IMR-90 (cell line): ENCODE measurements at regions not wholly inside any gene's neighbourhood (a gene's known extent, or its start where the extent isn't known, plus 50 kb on each side); places are given as distances from the start of the nearest gene placed in this dataset.

ENCODE experiments used
- ATAC-seq: fragments of 200-7000 bp; cut with Tn5 transposase; 2 replicates; pipeline ENCODE4 v1.9.1; 2020; ENCODE audit warnings: low read depth, mild to moderate bottlenecking, moderate library complexity
- BruUV-seq: library from RNA; stranded (reverse); fragments of 400-500 nt; replicated peaks from 2 replicates; lab custom pipeline; 2021; lab: Mats Ljungman, UMichigan
- CTCF ChIA-PET: fragments of 300-600 bp; formaldehyde crosslinking; extraction: SDS; loops from one replicate; lab custom pipeline; 2021; ENCODE audit warnings: antibody characterized with exemption; lab: Yijun Ruan, JAX
- POLR2A ChIA-PET: fragments of 300-600 bp; sonication (Branson Sonifier 250); formaldehyde crosslinking; loops from one replicate; lab custom pipeline; 2022; ENCODE audit warnings: antibody characterized with exemption; ENCODE audit not compliant: unreplicated experiment; lab: Charles Lee
- DNase-seq: peaks from one replicate; pipeline ENCODE4 v3.0.0; 2013
- H2AFZ ChIP-seq: replicated peaks from 2 replicates; pipeline ENCODE3; 2013; ENCODE audit warnings: low read length, mild to moderate bottlenecking; ENCODE audit not compliant: poor library complexity
- H2AK5ac ChIP-seq: 2 replicates; pipeline ENCODE4 v1.6.1; 2013; ENCODE audit warnings: low read depth, low read length, inconsistent platforms
- H2AK9ac ChIP-seq: replicated peaks from 2 replicates; pipeline ENCODE3; 2013; ENCODE audit warnings: mild to moderate bottlenecking, low read depth, low read length, moderate library complexity; ENCODE audit not compliant: poor library complexity
- H2BK120ac ChIP-seq: 2 replicates; pipeline ENCODE4 v1.6.1; 2013; ENCODE audit warnings: low read depth, low read length, inconsistent platforms
- H2BK15ac ChIP-seq: 3 replicates; pipeline ENCODE4 v1.6.1; 2013; ENCODE audit warnings: low read depth, low read length, inconsistent platforms
- H2BK20ac ChIP-seq: 2 replicates; pipeline ENCODE4 v1.6.1; 2013; ENCODE audit warnings: low read depth, mild to moderate bottlenecking, inconsistent platforms, low read length, moderate library complexity
- H2BK5ac ChIP-seq: 2 replicates; pipeline ENCODE4 v1.6.1; 2013; ENCODE audit warnings: mild to moderate bottlenecking, low read depth, low read length, inconsistent platforms; ENCODE audit not compliant: poor library complexity, severe bottlenecking
- H3K14ac ChIP-seq: replicated peaks from 2 replicates; pipeline ENCODE4 v1.6.1; 2013; ENCODE audit warnings: low read depth, low read length, inconsistent platforms
- H3K18ac ChIP-seq: 2 replicates; pipeline ENCODE4 v1.6.1; 2013; ENCODE audit warnings: low read depth, low read length, control low read depth
- H3K23ac ChIP-seq: 2 replicates; pipeline ENCODE4 v1.6.1; 2013; ENCODE audit warnings: low read depth, low read length, inconsistent platforms
- H3K27ac ChIP-seq: 2 replicates; pipeline ENCODE4 v1.5.1; 2013; ENCODE audit warnings: mild to moderate bottlenecking, control low read depth, low read length; ENCODE audit not compliant: insufficient read depth
- H3K27me3 ChIP-seq: 2 replicates; pipeline ENCODE4 v1.6.1; 2013; ENCODE audit warnings: low read length; ENCODE audit not compliant: control insufficient read depth, insufficient read depth
- H3K36me3 ChIP-seq: 2 replicates; pipeline ENCODE4 v1.6.1; 2013; ENCODE audit warnings: low read length, mixed read lengths; ENCODE audit not compliant: control insufficient read depth, insufficient read depth
- H3K4ac ChIP-seq: 2 replicates; pipeline ENCODE4 v1.6.1; 2013; ENCODE audit warnings: low read depth, low read length, inconsistent platforms
- H3K4me1 ChIP-seq: 2 replicates; pipeline ENCODE4 v1.6.1; 2013; ENCODE audit warnings: low read length, mixed read lengths; ENCODE audit not compliant: control insufficient read depth, insufficient read depth
- H3K4me2 ChIP-seq: 2 replicates; pipeline ENCODE4 v1.6.1; 2013; ENCODE audit warnings: low read depth, mild to moderate bottlenecking, control low read depth, low read length, moderate library complexity
- H3K4me3 ChIP-seq: 2 replicates; pipeline ENCODE4 v1.5.1; 2013; ENCODE audit warnings: low read depth, mild to moderate bottlenecking, control low read depth, low read length, moderate library complexity; ENCODE audit not compliant: insufficient read depth
- H3K56ac ChIP-seq: 2 replicates; pipeline ENCODE4 v1.6.1; 2013; ENCODE audit warnings: low read length, inconsistent platforms; ENCODE audit not compliant: insufficient read depth; ENCODE audit errors: extremely low read depth
- H3K79me1 ChIP-seq, 2 experiments: 2 replicates each; pipeline ENCODE4 v1.6.1; 2013; ENCODE audit warnings: low read length in 2 of 2, inconsistent platforms in 1 of 2, low read depth in 1 of 2
- H3K9ac ChIP-seq: 2 replicates; pipeline ENCODE4 v1.6.1; 2013; ENCODE audit warnings: low read depth, low read length, control low read depth
- H3K9me1 ChIP-seq: 2 replicates; pipeline ENCODE4 v1.6.1; 2013; ENCODE audit warnings: low read length, inconsistent platforms; ENCODE audit not compliant: insufficient read depth
- H3K9me3 ChIP-seq: 2 replicates; pipeline ENCODE4 v1.6.1; 2013; ENCODE audit warnings: low read length; ENCODE audit not compliant: control insufficient read depth, insufficient read depth
- H4K20me1 ChIP-seq: 2 replicates; pipeline ENCODE4 v1.6.1; 2013; ENCODE audit warnings: low read length, inconsistent platforms; ENCODE audit not compliant: insufficient read depth
- H4K5ac ChIP-seq: 2 replicates; pipeline ENCODE4 v1.6.1; 2013; ENCODE audit warnings: mild to moderate bottlenecking, low read depth, low read length, control low read depth
- H4K8ac ChIP-seq, 2 experiments: 2 replicates each; pipeline ENCODE4 v1.6.1; 2013; ENCODE audit warnings: low read depth in 2 of 2, low read length in 2 of 2, control low read depth in 1 of 2, inconsistent platforms in 1 of 2
- H4K91ac ChIP-seq: 2 replicates; pipeline ENCODE4 v1.6.1; 2013; ENCODE audit warnings: low read depth, low read length, inconsistent platforms; ENCODE audit not compliant: insufficient read depth
- CHD1 ChIP-seq: IDR thresholded peaks from 2 replicates; pipeline ENCODE4 v1.6.1; 2012; ENCODE audit warnings: low read depth, low read length, improper control_type of control experiment
- POLR2A ChIP-seq: IDR thresholded peaks from 2 replicates; pipeline ENCODE4 v1.6.1; 2012; ENCODE audit warnings: mild to moderate bottlenecking, low read depth, low read length
- RAD21 ChIP-seq: IDR thresholded peaks from 2 replicates; pipeline ENCODE4 v1.6.1; 2012; ENCODE audit warnings: low read length, improper control_type of control experiment
- WGBS, 2 experiments: methylation state at CpG; one replicate each; pipeline versions ENCODE4 v1.1.5 to v1.1.7; 2013; ENCODE audit warnings: missing lambda C conversion rate in 2 of 2; ENCODE audit not compliant: insufficient read length in 1 of 2; ENCODE audit errors: extremely low coverage in 2 of 2; 5-methylcytosine and 5-hydroxymethylcytosine counted together
- dilution Hi-C: fragments of 300-500 bp; cut with HindIII; formaldehyde crosslinking; loops from one replicate; pipeline ENCODE4 v1.14.3; 2018; ENCODE audit warnings: low sequenced_read_pairs; ENCODE audit not compliant: unreplicated experiment
- in situ Hi-C: fragments of 300-500 bp; cut with MboI; formaldehyde crosslinking; loops from 3 replicates; pipeline ENCODE4 v1.14.3; 2019; ENCODE audit warnings: low sequenced_read_pairs, inconsistent platforms, mixed read lengths
- intact Hi-C: fragments of 100-400 bp; cut with micrococcal nuclease; formaldehyde crosslinking; loops from 2 replicates; pipeline ENCODE4 v1.10.0; 2022

- TF ChIP-seq CHD1 = no peak
These were observed 108.5 kb upstream of the XYLT1 start (continued) for GRCh38 chr16:17578981-17579874.

- in situ Hi-C loops = no loop called here
- H3K14ac ChIP-seq = no peak overlapping the region
- H3K36me3 ChIP-seq = no peaks in the 10 kb centered on the region
- H2BK20ac ChIP-seq = no peak overlapping the region
- no peaks in the 10 kb centered on the region for H3K9me1 ChIP-seq
- no peak overlapping the region for H4K8ac ChIP-seq
- H3K56ac ChIP-seq = no peak overlapping the region
- WGBS, 2 experiments = no CpG with 5 or more reads among the region's 3 CpGs
- no peak for ATAC-seq
- no peak overlapping the region for H2AK5ac ChIP-seq
- H3K27me3 ChIP-seq = peaks cover 12% of the 10 kb centered on the region
- no peaks in the 10 kb centered on the region for H3K4me1 ChIP-seq
- no peak for DNase-seq
- BruUV-seq = no TSS peak
- TF ChIP-seq POLR2A (no peak), RAD21 (no peak)
- no peak overlapping the region for H3K4ac ChIP-seq
- CTCF ChIA-PET = no interaction called here
- no peak overlapping the region for H3K4me2 ChIP-seq
- H3K4me3 ChIP-seq = no peak overlapping the region
- H3K18ac ChIP-seq = no peak overlapping the region
- no peak overlapping the region for H2BK15ac ChIP-seq
- H4K91ac ChIP-seq = no peak overlapping the region
- H4K20me1 ChIP-seq = no peaks in the 10 kb centered on the region
- dilution Hi-C loops = no loop called here
- no peak overlapping the region for H3K23ac ChIP-seq
- intact Hi-C loops = loop anchor here (10.0 kb wide), 1 partner anchor 369 kb away; no protein-coding TSS in a partner anchor
- no peak overlapping the region for H2BK5ac ChIP-seq
- no peaks in the 10 kb centered on the region for H3K9me3 ChIP-seq
- H2AK9ac ChIP-seq = no peak overlapping the region
- H3K79me1 ChIP-seq = no peaks in the 10 kb centered on the region
- POLR2A ChIA-PET = no interaction called here
- H4K5ac ChIP-seq = no peak overlapping the region
- H2AFZ ChIP-seq = no peak overlapping the region
- no peak overlapping the region for H3K27ac ChIP-seq
- H3K9ac ChIP-seq = no peak overlapping the region
- H2BK120ac ChIP-seq = no peak overlapping the region
These were observed 103.5 kb upstream of the XYLT1 start for GRCh38 chr16:17574256-17574655.
